HG03196 (cell line): ENCODE measurements at regions not wholly inside any gene's neighbourhood (a gene's known extent, or its start where the extent isn't known, plus 50 kb on each side); places are given as distances from the start of the nearest gene placed in this dataset.

Experiments used
- ATAC-seq: cut with Tn5 transposase; IDR thresholded peaks from one replicate; pipeline ENCODE4 v1.9.1; 2021; ENCODE audit not compliant: unreplicated experiment

- ATAC-seq: no peak
Measured at GRCh38 chr11:15483205-15483604, 368.5 kb downstream of the INSC start.

- no peak for ATAC-seq
Measured at GRCh38 chr11:15484398-15484797, 369.7 kb downstream of the INSC start.

GRCh38 chr11:15485432-15485831, 370.7 kb downstream of the INSC start:
- no peak for ATAC-seq

DNA sequence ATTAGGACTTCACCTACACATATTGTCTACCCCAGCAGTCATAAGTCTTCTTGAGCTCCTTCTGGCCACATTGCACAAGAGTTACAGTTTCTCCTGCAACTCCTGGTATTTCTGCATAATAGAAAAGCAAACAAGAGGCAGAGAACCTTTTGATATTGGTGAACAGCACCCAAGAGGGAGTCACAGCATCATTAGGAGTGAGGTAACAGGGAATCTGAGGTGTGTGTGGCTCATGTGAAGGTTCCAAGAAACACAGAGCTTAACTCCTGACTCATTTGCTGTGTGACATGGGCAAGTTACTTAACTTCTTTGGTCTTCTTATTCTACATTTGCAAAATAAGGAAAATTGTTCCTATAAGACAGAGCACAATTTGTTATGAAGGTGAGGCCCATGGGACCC, 374.6 kb downstream of the INSC start:
- ATAC-seq: no peak

- no peak for ATAC-seq
Measured at GRCh38 chr11:15490535-15490934, 375.8 kb downstream of the INSC start.

GRCh38 chr11:15493066-15493465, 378.3 kb downstream of the INSC start:
- no peak for ATAC-seq

DNA sequence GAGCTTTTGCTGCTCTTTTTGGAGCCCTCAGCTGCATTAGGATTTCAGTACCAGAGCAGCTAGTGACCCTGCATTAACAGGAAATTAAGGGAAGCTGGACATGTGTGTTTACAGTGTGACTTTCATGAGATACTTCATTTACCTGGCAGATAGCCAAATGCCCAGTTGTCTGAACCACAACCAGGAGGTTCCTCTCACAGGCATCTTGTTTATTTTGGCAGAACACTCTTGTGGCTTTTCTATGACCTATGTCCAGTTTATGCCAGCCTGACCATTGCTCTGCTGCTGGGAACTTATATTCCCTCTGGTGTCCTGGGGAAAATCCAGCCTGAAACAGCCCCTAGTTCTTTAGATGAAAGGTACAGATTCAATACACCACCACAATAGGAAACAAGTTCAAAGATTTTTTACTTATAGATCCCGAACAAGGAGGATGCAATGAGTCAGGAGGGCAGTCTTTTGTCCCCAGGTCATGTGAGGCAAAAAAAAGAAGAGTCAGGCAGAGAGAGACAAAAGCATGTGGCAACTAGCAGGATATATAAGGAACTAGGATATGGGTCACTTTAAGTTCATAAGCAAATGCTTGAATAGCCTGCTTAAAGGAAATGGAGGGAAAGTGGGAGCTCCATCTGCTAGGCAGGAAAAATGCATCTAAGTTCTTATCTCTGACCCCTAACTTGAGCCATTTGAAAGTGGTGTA, 379.3 kb downstream of the INSC start:
- no peak for ATAC-seq

GRCh38 chr11:15494740-15495139, 380.0 kb downstream of the INSC start:
- ATAC-seq: no peak

DNA sequence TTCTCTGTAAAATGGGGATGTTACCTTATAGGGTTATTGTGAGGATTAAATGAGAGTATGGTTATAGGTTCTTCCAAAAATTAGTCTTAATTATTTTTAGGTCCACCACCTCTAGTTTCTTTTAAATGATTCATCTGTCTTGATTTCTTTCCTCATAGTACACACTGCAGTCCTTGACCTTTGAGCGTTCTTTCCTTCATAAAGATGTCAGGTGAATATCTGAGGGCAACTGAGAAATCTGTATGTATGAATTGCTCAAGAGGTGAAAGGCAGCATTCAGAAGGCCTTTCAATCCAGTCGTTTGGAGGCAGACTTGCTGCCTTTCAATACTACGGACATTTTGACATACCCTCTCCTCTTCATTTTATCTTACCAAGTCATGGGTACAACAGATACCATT, 380.7 kb downstream of the INSC start:
- ATAC-seq: no peak

DNA sequence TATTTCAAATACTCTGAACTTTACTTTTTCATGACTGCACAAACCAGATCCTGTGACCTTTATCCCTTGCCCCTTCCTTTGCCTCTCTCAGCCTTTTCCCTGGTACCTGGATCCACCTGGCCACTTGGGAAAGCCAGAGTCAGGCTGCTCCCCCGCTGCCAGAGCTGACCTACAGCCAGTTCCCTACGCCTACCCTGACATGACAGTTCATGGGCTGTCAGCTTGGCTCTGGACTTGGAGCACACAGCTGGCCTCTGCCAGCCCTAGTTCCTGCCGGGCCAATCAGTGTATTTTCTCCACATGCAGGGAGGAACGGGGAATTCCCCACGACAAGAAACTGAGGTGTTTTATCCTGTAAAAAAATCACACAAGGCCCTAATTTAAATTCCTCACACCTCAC, 382.6 kb downstream of the INSC start:
- no peak for ATAC-seq

DNA sequence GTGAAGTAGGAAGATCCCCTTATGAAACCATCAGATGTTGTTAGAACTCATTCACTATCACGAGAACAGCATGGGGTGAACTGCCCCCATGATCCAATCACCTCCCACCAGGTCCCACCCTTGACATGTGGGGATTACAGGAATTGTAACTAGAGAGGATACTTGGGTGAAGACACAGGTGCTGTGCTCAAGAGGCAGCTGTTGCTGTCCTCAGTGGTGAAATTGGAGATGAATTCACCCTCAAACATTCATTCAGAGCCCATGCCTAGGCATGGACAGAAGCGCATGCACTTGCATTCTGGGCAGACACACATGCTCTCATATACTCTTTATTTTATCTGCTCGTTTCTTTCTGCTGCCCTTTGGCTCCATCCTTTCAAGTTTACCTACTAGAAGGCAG, 385.0 kb downstream of the INSC start:
- no peak for ATAC-seq

- no peak for ATAC-seq
Measured at GRCh38 chr11:15500643-15501042, 385.9 kb downstream of the INSC start.

DNA sequence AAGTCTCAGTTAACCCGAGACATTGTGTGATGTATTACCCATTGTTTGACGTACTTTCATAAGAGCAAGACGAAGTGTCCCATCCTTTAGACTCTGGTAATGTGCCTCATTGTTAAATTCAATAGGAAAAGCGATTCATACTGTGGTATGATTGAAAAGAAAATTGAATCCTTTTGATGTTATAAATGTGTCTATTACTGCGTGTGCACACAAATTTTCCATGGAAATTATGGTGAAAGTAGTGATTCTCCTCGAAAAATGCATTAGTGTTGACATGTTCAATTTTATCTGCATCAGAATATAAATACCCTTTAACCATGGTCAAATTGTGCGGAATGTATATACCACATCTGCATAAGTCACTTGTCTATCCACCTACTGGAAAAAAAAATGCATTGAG, 386.8 kb downstream of the INSC start:
- ATAC-seq: no peak

- ATAC-seq: no peak
Measured at GRCh38 chr11:15505155-15505554, 390.4 kb downstream of the INSC start.

- ATAC-seq: no peak
Measured at GRCh38 chr11:15507592-15507991, 392.9 kb downstream of the INSC start.

- ATAC-seq: no peak
Measured at GRCh38 chr11:15509082-15509481, 394.4 kb downstream of the INSC start.

GRCh38 chr11:15519124-15519791, 404.5 kb downstream of the INSC start:
- ATAC-seq: peak; percentile 73

- no peak for ATAC-seq
Measured at GRCh38 chr11:15519911-15520310, 405.2 kb downstream of the INSC start.

- no peak for ATAC-seq
Measured at GRCh38 chr11:15523543-15523942, 408.8 kb downstream of the INSC start.

DNA sequence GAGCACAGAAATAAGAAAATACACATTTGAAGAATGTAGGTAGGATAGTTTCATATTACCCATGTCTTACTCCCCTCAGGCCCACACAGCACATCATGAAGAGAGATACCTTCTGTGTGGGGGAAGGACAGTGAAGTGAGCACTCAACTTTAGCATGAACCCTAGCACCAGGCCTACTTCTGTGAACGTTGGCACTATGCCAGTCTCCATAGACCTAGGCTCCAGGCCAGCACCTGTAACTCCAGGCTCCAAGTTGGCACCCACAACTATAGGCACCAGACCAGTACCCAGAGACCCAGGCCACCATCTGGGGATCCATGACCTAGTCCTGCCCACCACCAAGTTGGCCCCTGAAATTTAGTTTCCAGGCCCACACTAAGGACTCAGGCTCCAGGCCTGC, 410.9 kb downstream of the INSC start:
- ATAC-seq: no peak

DNA sequence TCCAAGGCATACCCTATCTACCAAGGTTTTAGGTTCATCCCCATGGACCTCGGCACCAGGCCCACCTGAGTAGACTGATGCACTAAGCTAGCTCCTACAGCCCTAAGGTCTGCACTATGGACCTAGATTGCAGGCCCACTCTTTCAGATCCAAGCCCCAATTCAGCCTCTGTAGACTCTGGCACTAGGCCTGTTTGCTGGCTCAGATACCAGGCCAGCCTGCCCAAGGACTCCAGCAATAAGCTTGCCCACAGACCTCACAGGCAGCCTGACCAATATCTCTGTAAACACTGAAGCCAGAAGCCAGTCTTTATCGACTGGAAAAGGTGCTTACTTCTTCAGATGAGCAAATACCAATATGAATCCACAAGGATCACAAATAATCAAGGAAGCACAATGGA, 411.3 kb downstream of the INSC start:
- no peak for ATAC-seq

- ATAC-seq: no peak
Measured at GRCh38 chr11:15526859-15527450, 412.2 kb downstream of the INSC start.
